IPS-18c (cell line): ENCODE measurements at regions not wholly inside any gene's neighbourhood (a gene's known extent, or its start where the extent isn't known, plus 50 kb on each side); places are given as distances from the start of the nearest gene placed in this dataset.

Source experiments
- H3K4me3 ChIP-seq: 2 replicates; pipeline ENCODE4 v1.7.0; 2013; ENCODE audit warnings: low read depth, mild to moderate bottlenecking, low read length, moderate library complexity; ENCODE audit not compliant: insufficient read depth
- H3K9me3 ChIP-seq: one replicate; pipeline ENCODE4 v1.6.1; 2013; ENCODE audit warnings: mild to moderate bottlenecking, low read length, moderate library complexity; ENCODE audit not compliant: control insufficient read depth, insufficient read depth

DNA sequence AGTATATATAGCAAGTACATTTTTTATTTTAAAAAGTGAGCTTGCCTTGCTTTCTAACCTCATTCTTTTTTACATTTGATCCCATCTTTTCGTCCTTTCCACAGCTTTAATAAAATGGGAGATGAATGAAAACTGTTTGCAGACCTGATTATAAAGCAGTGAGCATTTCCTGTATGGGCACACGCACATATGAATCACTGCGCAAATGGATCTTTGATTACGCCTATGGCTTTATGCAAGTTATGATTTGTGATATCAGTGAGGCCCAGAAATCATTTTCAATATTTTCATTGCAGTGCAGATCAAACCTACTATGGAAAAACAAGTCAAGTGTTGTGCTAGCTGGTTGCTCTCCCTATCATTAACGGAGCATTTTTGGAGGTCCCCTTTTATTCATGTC, 1073.0 kb downstream of the MAT2B start:
- Histone ChIP-seq H3K9me3 (no peaks in the 10 kb centered on the region), H3K4me3 (no peak overlapping the region)

DNA sequence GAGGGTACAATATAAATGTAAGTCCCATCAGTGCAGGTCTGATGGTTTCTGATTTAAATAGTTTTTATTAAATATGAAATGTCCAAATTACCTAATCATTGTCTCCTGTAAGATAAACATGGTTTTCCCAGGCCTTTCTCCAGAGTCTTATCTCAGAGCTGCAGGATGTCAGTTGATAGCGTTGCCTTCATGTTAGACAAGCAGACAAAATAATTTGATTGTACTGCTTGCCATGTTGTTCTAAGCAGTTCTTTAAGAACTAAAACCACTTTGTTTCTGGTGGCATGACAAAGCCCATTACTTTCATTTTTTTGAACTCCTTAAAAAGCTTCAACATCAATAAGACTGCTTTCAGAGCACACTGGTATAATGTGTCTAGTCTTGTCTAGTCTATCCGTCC, 1073.5 kb downstream of the MAT2B start:
- Histone ChIP-seq H3K9me3 (no peaks in the 10 kb centered on the region), H3K4me3 (no peak overlapping the region)

DNA sequence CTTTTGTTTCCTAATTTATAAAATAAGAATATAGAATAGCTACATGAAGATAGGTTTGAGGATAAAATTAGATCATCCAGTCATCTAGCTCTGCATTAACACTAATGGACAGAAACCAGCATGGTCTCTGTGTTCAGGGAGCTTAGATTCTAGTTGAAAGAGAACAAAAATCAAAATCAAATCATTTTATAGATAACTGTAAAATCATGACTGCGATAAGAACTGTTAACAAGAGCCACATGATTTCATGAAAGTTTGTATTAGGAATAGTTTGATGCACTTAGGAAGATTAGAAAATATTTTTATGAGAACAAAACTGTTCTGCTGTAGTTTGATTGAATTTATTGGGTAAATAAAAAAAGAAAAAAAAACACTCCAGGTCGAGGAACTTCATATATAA, 1074.7 kb downstream of the MAT2B start:
- Histone ChIP-seq H3K4me3 (no peak overlapping the region), H3K9me3 (no peaks in the 10 kb centered on the region)

DNA sequence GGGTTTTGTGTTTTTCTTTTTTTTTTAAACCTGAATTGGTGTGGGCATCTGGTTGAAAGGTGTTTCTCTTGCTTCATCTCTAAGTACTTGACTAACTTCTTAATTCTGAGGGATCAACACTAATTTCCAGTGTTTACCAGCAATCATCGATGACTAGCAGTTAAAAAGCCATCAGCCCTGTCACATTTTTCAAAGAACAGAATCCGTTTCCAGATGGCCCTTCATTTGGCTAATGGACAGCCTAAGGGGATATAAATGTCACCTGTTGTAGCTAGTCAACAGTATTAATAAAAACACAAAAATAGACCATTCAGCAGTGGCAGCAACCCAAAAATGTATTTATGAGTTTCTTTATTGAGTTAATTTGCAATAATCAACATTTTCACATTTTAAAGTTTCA, 1076.5 kb downstream of the MAT2B start:
- H3K9me3 ChIP-seq: no peaks in the 10 kb centered on the region
- H3K4me3 ChIP-seq: no peak overlapping the region

DNA sequence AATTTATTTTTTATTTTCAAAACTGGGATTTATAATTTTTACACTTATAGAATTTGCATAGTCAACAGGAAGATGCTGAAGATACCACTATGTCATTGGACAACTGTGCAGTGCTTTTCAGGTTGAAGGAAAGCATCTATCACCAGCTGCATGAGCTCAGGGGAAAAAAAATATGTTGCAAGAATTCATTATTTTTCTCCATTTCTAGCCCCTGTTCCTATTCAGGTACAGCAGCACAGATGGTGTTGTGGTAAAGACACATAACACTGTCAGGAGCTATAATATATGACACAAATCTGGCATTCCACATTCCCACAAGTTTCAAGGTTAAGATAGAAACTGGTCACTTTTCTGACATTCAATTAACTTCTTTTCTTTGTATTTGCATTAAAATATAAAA, 1088.6 kb downstream of the MAT2B start:
- H3K9me3 ChIP-seq: no peaks in the 10 kb centered on the region
- H3K4me3 ChIP-seq: no peak overlapping the region

DNA sequence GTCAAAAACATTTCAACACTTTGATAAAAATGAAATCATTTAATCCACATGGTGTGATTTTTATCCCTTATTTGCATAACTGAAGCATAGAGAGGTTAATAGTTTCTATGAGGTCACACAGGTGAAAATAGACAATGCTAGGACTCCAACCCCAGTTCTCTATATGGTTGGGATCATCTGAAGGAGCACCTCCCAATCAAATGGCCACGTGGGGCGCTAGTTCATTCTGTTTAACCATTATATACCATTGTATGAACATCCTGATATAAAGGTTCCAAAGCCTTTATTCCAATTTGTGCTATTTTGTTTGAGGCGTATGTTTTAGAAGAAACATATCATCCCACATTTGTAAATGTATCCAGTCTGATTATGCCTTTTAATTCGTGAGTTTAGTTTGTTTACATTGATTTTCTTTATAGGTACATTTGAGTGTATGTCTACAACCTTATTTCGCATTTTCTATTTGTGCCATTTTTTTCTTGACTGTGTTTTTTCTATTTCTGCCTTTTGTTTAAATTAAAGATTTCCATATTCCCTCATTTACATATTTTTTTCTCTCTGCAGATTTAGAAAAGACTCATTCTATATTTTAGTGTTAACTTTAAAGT, 1092.0 kb downstream of the MAT2B start:
- Histone ChIP-seq H3K4me3 (no peak overlapping the region), H3K9me3 (no peaks in the 10 kb centered on the region)

DNA sequence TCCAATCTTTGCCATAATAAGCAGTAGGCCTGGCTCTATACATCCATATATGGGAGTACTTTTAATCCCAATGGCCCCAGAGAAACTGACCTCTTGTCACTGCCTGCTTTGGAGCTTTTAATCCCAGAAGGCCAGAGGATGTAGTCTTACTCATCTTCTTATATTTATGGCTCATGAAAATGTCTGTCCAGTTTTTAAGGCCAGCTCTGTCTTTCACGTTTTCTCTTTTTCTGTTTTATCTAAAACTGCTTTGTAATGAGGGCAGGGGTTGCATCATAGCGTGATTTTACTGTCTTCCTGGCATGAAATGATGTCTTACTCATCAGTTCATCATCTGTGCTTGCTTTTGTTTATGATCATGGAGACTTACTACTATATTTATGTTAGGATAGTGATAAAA, 1094.9 kb downstream of the MAT2B start:
- H3K4me3 ChIP-seq: no peak overlapping the region
- H3K9me3 ChIP-seq: no peaks in the 10 kb centered on the region

DNA sequence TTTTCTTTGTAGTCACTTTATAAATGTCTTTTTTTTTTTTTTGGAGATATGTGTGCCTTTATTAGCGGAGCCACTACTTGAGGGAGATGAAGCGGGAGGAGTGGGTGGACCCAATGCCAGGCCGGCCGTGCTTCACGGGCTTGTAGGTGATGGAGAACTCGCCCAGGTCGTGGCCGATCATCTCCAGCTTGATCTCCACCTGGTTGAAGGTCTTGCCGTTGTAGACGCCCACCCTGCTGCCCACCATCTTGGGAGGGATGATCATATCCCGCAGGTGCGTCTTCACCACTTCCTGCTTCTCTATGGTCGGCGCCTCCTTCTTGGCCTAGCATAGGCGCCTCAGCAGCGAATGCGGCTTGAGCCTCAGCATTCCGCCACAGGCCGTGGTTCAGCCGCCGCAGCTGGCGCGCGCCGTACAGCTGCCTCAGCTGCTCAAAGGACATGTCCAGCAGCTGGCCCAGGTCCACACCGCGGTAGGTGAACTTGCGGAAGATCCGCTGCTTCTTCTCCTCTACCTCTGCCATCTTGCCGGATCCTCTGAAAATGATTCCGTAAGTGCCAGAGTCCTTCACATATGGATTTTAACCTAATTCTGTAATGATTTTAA, 1095.6 kb downstream of the MAT2B start:
- Histone ChIP-seq H3K9me3 (no peaks in the 10 kb centered on the region), H3K4me3 (no peak overlapping the region)

DNA sequence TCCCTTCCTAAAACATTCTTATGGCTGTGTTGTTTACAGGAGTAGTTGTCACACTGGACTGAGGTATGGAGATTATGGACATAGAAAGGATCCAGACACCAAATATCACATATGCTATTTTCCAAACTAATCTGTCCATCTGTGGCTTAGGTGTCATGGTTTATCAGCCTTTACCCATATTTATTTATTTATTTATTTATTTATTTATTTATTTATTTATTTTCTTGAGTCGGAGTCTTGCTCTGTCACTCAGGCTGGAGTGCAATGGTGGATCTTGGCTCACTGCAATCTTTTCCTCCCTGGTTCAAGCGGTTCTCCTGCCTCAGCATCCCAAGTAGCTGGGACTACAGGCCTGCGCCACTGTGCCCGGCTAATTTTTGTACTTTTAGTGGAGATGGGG, 1103.1 kb downstream of the MAT2B start:
- Histone ChIP-seq H3K4me3 (no peak overlapping the region), H3K9me3 (no peaks in the 10 kb centered on the region)

DNA sequence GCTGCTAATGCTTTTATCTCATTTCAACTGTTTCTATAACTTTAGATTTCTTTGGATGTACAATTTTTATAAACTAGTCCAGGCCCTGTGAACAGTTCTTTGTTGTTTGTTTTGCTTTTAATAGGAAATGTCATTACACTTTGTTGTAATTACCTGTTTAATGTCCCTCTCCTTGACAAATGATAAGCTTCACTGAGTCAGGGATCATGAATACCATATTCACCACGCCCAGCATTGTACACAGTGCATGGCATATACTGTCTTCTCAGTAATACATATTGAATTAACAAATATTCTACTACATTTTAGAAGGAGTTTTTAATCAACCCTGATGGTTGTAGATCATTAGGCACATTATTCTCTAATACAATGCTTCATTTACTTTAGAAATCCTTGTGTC, 1105.0 kb downstream of the MAT2B start:
- Histone ChIP-seq H3K9me3 (no peaks in the 10 kb centered on the region), H3K4me3 (no peak overlapping the region)

DNA sequence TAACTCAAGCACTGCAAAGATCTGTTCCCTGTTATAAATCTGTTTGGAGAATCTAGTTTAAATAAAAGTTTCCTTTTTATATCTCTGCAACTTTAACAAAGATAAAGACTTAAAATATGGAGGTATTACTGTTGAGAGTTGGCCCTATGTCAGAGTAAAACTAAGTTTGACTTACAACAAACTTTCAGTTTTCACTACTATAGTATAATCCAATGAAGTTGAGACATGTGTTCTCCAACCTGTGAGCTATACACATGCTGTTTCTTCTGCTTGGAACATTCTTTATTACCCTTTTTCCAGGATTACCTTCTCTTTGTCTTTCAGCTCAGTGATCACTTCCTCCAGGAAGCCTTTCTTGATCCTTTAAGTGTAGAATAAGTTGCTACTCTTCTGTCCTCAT, 1109.3 kb downstream of the MAT2B start:
- Histone ChIP-seq H3K4me3 (no peak overlapping the region), H3K9me3 (no peaks in the 10 kb centered on the region)

DNA sequence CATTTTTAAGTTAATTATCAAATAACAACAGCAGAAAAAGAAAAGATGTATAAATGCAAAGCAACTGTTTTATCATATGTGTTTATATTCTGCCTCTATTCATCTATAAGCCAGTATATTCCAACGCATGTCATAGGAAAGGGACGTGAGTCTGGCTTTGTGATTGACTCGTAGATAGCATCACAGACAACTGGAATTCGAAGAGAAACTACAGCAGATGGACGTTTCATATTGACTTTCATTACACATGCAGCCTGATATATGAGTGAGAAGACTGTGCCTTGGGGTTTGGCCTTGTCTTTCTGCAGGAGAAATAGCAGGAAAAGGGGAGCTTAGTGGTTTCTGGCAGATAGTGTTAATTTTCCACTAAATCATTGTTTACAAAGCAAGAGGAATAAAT, 1111.9 kb downstream of the MAT2B start:
- Histone ChIP-seq H3K4me3 (no peak overlapping the region), H3K9me3 (no peaks in the 10 kb centered on the region)

DNA sequence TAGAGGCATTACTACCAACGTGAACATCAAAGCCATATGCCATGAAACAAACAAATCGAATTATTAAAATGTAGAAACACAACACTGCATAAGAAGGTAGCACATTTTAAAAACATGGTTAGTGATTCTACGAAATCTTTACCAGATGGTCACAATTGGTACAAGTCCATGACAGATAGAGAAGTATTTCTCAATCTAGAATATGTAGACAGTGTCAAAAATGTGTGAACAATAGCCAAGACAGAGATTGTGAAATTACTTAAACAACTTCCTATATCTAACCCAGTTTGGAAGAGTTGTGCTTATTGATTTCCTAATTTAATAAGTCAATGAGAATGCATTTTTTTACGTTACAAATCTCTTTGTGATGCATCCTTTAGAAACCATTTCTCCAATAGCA, 1121.6 kb downstream of the MAT2B start:
- no peak overlapping the region for H3K4me3 ChIP-seq
- H3K9me3 ChIP-seq: no peaks in the 10 kb centered on the region

DNA sequence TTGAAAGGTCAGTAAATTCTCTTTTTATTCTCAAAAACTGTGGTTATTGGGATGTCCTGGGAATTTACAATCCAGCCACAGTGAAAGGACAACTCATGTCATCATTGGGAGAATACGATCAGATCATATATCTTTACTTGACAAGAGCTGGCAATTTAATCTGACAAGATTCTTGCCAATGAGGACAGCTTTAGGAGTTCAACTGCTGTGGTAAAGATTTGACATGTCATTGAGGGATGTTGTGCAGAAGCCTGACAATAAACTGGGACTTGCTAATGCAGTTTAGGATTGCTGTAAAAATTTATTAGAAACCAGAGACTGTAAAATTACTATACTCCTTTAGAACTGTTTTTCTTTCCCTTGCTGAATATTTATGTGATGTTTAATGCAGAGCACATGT, 1131.0 kb downstream of the MAT2B start:
- H3K9me3 ChIP-seq: no peaks in the 10 kb centered on the region
- H3K4me3 ChIP-seq: no peak overlapping the region

DNA sequence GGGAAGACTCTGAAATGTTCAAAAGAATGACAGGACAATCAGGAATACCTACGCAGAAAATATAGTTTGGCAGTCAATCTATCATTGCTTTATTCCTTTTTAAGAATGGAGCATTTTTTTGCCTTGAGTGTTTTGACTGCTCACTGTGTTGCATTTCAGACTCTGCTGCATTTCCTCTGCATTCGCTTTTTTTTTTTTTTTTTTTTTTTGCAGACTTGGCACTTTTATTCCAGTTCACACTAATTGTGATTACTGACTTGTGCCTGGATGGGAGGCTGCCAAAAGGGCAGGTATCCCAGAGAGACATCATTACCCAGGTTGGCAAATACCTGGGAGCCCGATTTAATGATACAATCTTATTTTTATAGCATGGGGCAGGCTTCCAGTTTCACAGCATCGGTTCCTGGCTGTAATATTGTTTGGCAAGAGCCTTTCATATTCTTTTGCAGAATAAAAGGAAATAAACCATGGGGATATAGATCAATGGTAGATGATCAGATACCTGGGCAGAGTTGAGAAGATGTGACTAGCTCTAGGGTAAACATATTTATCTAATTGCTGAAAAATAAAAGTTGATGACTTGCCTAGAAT, 1132.6 kb downstream of the MAT2B start:
- Histone ChIP-seq H3K9me3 (no peaks in the 10 kb centered on the region), H3K4me3 (no peak overlapping the region)

DNA sequence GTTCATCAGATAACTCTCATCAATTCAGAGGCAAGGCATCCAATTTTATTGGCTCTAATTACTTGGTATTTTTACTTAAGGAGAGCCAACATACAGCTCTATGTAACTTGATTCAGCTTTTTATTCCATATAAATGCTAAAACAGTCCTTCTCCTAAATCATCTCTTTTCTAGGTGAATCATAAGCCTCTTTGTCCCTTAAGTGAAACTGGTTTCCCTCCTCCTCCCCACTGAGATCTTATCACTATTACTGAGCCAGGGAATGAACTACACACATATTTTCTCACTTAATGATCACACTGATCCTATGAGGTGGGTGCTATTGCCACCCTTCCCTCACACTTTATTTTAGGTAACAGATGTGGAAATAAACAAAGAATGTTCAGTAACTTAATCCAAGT, 1143.8 kb downstream of the MAT2B start:
- Histone ChIP-seq H3K9me3 (no peaks in the 10 kb centered on the region), H3K4me3 (no peak overlapping the region)

DNA sequence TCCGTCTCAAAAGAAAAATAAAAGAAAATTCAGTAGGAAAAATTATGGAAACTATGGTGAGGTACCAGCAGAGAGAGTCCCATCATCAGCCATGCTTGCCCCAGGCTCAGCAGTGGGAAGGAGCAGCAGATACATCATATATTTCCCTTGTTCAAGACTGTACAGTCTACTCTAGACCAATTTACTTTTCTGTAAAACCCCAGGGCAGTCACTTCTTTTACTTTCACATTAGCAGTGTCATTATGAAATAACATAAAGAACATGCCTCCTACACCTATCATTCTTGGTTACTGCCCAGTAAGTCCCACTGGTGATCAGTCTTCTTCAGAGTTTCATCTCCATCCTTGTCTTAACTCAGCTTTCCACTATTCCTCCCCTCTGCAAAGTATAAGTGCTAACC, 1145.0 kb downstream of the MAT2B start:
- H3K9me3 ChIP-seq: no peaks in the 10 kb centered on the region
- H3K4me3 ChIP-seq: no peak overlapping the region

DNA sequence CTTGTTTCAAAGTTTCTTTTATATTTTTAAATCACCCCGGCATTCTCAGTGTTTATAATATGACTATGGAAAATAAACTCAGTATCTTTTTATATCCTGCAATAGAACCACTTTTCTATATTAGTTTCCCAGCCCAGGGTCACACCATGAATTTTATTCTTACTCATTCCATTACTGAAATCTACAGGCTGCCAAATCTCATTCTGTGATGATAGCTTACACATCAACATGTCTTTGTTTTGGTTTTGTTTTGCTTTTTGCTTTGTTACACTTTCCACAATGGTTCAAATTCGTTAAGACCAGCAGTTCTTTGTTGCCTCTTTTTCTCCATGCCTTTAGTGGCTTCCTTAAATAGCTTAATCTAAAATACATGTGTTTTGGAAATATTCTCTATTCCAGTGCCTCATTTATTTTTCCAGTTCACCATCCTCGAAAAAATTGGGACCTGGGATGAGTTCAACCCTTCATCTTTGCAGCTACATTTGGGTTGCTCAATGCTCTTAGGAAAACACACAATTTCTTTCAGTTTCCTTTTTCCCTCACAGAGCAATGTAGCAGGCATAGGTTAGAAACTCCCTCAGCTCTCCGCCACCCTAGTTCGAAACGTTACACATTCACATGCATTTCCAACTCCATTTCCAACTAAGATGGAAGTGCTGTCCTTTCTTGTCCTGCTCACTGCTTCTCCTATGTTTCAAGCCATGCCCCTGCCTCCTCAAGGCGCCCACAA, 1146.3 kb downstream of the MAT2B start:
- no peak overlapping the region for H3K4me3 ChIP-seq
- no peaks in the 10 kb centered on the region for H3K9me3 ChIP-seq
